ENCODE measurements at regions not wholly inside any gene's neighbourhood (a gene's known extent, or its start where the extent isn't known, plus 50 kb on each side); places are given as distances from the start of the nearest gene placed in this dataset.
"Not testable (repeated sequence)": the region's sequence is repeated elsewhere in the genome, so short reads cannot be mapped to it uniquely, and the experiment has no call there.

- DNase-seq (ENCODE audit: low read depth): no peak
Observed at GRCh38 chr13:111064661-111065060, 50.4 kb upstream of the ARHGEF7 start.

GRCh38 chr13:111062966-111063365 is 52.1 kb upstream of the ARHGEF7 start:
- DNase-seq (ENCODE audit: low read depth): no peak

- no peak for DNase-seq (ENCODE audit: low read depth)
Observed at GRCh38 chr13:111062305-111062704, 52.8 kb upstream of the ARHGEF7 start.

- no peak for DNase-seq (ENCODE audit: low read depth)
Observed at GRCh38 chr13:111061358-111062045, 53.6 kb upstream of the ARHGEF7 start.

GRCh38 chr13:111060237-111060919 is 54.7 kb upstream of the ARHGEF7 start:
- DNase-seq (ENCODE audit: low read depth): no peak

GRCh38 chr13:111058796-111059506 is 56.2 kb upstream of the ARHGEF7 start:
- no peak for DNase-seq (ENCODE audit: low read depth)

GRCh38 chr13:111058339-111058738 is 56.8 kb upstream of the ARHGEF7 start:
- not testable (repeated sequence) for DNase-seq (ENCODE audit: low read depth)

GRCh38 chr13:111051726-111052232 is 63.3 kb upstream of the ARHGEF7 start:
- DNase-seq (ENCODE audit: low read depth): not testable (repeated sequence)

GRCh38 chr13:111051041-111051725 is 63.9 kb upstream of the ARHGEF7 start:
- DNase-seq (ENCODE audit: low read depth): no peak

- no peak for DNase-seq (ENCODE audit: low read depth)
Observed at GRCh38 chr13:111050539-111050879, 64.6 kb upstream of the ARHGEF7 start.

GRCh38 chr13:111049791-111050538 is 65.1 kb upstream of the ARHGEF7 start:
- no peak for DNase-seq (ENCODE audit: low read depth)

GRCh38 chr13:111048387-111048786 is 66.7 kb upstream of the ARHGEF7 start:
- DNase-seq (ENCODE audit: low read depth): no peak

- no peak for DNase-seq (ENCODE audit: low read depth)
Observed at GRCh38 chr13:111047326-111047725, 67.8 kb upstream of the ARHGEF7 start.

- no peak for DNase-seq (ENCODE audit: low read depth)
Observed at GRCh38 chr13:111046590-111047141, 68.4 kb upstream of the ARHGEF7 start.

- no peak for DNase-seq (ENCODE audit: low read depth)
Observed at GRCh38 chr13:111045170-111045569, 69.9 kb upstream of the ARHGEF7 start.

GRCh38 chr13:111044087-111044830 is 70.9 kb upstream of the ARHGEF7 start:
- DNase-seq (ENCODE audit: low read depth): no peak

- no peak for DNase-seq (ENCODE audit: low read depth)
Observed at GRCh38 chr13:111043575-111043982, 71.5 kb upstream of the ARHGEF7 start.

GRCh38 chr13:111042661-111043226 is 72.4 kb upstream of the ARHGEF7 start:
- DNase-seq (ENCODE audit: low read depth): no peak

GRCh38 chr13:111040830-111041229 is 74.3 kb upstream of the ARHGEF7 start:
- no peak for DNase-seq (ENCODE audit: low read depth)

- no peak for DNase-seq (ENCODE audit: low read depth)
Observed at GRCh38 chr13:111039735-111040134, 75.4 kb upstream of the ARHGEF7 start.

Measured in stimulated activated CD4-positive, alpha-beta T cell treated with anti-CD3 and anti-CD28 coated beads, Interleukin-2, amount 100 ng/mL, for 4 hours (primary cell).